ENCODE measurements at regions not wholly inside any gene's neighbourhood (a gene's known extent, or its start where the extent isn't known, plus 50 kb on each side); places are given as distances from the start of the nearest gene placed in this dataset.

DNA sequence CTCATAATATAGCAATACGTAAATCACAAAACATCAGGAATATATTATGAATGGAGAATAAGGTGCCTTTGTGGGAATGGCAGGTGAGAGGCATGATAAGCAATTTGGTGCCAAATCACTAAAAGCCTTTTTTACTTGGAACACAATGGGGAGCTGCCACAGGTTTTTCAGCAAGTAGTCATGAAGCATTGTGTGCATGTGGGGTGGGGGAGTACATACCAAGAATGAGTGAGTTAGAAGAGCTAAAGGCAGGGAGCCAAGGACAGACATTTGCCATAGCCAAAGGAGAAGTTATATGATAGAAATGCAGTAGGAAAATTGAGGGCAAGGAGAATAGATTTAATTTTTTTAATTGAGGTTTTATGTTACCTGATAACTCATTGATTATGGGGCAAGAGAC lies 445.0 kb upstream of the SMC2 start:
- TF ChIP-seq REST (IDR thresholded peaks at IDR 0.05; ENCODE audit: low read depth): no peak
- TF ChIP-seq, protein P1, sequence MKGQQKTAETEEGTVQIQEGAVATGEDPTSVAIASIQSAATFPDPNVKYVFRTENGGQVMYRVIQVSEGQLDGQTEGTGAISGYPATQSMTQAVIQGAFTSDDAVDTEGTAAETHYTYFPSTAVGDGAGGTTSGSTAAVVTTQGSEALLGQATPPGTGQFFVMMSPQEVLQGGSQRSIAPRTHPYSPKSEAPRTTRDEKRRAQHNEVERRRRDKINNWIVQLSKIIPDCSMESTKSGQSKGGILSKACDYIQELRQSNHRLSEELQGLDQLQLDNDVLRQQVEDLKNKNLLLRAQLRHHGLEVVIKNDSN (IDR thresholded peaks at IDR 0.05): no peak
- no peak for TF ChIP-seq EP300 (IDR thresholded peaks at IDR 0.05; ENCODE audit: borderline replicate concordance)
- TF ChIP-seq FOXM1 (IDR thresholded peaks at IDR 0.05; ENCODE audit: borderline replicate concordance, low read depth): no peak
- no peak for TF ChIP-seq YY1 (IDR thresholded peaks at IDR 0.05; ENCODE audit: low read depth)
- TF ChIP-seq TAF1 (IDR thresholded peaks at IDR 0.05; ENCODE audit: low read depth): no peak
- TF ChIP-seq NFIC (IDR thresholded peaks at IDR 0.05): no peak
- no peak for TF ChIP-seq MAX (IDR thresholded peaks at IDR 0.05)
- TF ChIP-seq RAD21 (IDR thresholded peaks at IDR 0.05; ENCODE audit: low read depth): no peak
- TF ChIP-seq EGR1 (IDR thresholded peaks at IDR 0.05): no peak
- TF ChIP-seq CEBPB (IDR thresholded peaks at IDR 0.05): no peak
- TF ChIP-seq TCF12 (IDR thresholded peaks at IDR 0.05; ENCODE audit: low read depth): no peak
- no peak for TF ChIP-seq TEAD4 (IDR thresholded peaks at IDR 0.05)
